AG20443 (cell line): ENCODE measurements at regions not wholly inside any gene's neighbourhood (a gene's known extent, or its start where the extent isn't known, plus 50 kb on each side); places are given as distances from the start of the nearest gene placed in this dataset.

Source experiments
- DNase-seq: peaks from one replicate; pipeline ENCODE4 v3.0.0; 2012; ENCODE audit warnings: low spot score, mixed read lengths

DNA sequence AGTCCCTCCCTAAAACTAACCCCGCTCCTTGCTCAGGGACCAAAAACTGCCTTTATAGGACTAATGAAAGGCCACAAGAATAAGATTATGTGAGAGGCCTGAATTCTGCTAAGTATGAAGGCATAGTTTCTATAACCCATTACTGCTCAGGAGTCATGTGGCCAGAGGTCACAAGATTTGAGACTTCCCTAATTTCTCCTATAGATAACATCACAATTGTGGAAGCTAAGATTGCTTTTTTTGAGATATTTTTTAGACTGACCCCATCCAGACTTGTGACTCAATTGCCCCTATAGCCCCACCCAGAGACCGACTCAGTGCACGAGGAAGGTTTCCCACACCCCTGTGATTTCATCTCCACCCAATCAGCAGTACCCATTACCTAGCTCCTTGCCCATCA lies 504.1 kb upstream of the GOT2 start:
- no peak for DNase-seq

DNA sequence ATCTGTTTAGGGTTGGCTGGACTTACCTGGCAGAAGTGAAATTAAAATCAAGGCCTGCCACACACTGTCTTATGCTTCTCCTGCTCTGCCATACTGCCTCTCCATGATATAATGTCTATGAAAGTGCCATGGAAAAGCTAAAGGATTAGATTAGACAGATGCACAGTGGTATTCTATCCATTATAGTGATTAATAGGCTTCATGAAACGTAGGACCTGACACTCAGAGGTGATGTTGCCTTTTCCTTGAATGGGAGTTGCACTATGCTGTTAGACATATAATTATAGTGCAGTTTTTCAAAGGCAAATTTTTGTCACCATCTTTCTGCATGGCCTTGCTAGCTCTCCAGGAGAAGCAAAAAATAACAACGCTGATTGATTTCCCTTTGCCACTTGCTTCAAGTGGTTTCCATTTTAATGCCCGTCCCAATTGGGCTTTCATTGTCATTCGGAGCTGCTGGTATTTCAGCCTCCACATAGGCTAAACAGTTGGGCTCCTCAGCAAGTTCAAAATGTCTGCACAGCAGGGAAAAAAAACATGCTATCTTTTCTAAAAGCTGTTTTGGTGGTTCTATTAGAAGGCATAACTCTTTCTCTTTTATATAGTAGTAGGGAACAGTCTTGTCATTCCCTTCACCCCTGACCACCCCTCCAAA lies 502.8 kb upstream of the GOT2 start:
- no peak for DNase-seq

DNA sequence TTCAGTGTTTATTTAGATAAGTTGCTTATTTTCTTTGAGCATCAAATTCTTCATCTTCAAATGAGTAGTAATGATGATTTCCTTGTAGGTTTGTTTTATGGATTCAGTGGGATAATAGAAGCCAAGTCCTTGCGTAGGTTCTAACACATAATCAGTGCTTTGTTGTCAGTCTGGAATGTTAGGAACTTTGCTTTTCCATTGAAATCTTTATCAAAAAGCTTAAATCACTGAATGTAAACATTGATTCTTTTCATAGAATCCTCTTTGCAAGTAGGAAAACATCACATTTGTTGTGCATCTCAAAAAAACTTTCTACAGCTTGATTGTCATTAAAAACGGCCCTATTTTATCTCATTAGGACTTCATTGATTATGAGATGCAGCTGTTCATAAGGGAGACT lies 490.3 kb upstream of the GOT2 start:
- no peak for DNase-seq

DNA sequence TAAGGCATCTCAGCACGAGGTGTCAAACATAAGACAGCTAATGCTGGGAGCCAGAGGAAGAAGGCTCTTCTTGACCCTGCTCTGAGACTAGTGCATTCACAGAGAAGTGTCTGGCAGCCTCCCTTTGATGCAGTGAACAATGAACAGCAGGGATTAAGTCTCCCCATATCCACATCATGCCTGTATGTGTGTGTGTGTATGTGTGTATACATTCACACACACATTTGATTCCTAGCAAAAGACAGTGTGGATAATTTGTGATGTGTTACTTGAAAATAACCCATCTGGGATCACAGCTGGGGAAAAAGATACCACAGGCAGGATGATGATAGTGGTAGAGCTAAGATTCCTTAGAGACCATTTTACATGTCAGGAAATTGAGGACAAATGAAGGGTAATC lies 485.9 kb upstream of the GOT2 start:
- DNase-seq = no peak

DNA sequence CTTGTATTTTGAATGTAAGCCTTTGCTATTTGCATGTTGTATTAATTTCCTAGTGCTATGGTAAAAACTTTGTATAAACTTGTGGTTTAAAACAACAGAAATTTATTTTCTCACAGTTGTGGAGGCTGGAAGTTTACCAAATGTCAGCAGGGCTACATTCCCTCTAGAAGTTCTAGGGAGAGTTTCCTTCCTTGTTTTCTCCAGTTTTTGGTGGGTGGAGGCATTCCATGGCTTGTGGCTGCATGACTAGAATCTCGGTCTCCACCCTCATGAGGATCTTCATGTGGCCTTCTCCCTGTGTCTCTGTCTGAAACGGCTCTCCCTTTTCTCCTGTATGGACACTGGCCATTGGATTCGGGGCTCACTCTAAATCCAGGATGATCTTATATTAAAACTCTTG lies 482.2 kb upstream of the GOT2 start:
- DNase-seq = no peak

DNA sequence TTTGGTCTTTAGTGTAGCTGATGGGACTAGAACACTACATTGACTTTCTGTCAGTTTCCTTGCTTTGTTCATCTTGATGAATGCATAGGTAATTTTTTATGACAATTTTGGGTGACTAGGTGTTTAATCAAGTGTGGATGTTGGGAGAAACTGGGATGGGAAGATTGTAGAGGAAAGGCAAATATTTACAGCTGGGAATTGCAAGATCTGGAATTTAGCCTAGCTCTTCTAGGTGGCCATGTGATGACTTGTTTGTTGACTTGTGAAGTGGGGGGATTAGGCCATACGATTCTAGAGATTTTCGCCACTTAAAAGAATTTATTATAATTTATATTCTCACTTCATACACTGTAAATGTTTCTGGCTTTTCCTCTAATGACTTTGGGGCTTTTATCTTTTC lies 480.3 kb upstream of the GOT2 start:
- no peak for DNase-seq

DNA sequence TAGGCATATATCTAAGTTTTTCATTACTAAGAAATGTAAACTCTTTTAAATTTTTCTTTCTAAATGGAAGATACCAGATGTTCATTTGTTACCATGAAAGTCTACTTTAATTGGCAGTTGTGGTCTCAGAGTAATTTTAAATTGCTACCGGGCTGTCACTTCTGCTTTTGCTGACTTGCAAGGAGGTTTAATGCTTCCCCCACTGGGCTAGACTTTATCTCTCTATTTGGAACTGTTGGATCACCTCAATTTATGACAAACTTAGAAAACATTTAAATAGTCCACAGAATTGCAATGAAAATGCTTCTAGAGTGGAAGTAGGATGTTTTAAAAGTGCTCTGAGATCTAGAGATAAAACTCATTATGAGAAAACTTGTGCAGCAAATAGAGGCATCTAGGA lies 479.8 kb upstream of the GOT2 start:
- DNase-seq = no peak

DNA sequence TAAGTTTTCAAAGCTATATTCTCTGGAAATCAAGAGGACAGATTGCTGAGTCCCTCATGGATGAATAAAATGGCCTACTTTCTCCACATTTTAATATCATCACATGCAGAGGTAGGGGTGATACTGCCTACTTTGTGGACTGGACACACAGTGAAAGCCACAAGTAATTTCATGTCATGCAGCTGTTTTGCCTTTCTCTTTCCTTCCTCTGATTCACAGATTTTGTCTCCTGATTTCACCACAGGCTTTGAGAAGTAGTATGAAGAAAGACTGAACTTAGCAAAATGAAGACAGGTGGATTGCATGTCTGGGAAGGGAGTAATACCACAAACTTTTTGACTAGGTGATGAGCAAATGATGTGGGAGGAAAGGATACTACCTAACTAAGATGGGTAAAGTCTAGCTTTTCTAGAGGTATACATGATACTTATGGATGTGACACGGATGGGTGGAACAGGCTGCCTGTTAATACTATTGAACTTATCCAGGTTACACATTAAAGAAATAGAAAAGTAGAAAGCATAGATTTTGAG lies 478.4 kb upstream of the GOT2 start:
- DNase-seq = no peak

DNA sequence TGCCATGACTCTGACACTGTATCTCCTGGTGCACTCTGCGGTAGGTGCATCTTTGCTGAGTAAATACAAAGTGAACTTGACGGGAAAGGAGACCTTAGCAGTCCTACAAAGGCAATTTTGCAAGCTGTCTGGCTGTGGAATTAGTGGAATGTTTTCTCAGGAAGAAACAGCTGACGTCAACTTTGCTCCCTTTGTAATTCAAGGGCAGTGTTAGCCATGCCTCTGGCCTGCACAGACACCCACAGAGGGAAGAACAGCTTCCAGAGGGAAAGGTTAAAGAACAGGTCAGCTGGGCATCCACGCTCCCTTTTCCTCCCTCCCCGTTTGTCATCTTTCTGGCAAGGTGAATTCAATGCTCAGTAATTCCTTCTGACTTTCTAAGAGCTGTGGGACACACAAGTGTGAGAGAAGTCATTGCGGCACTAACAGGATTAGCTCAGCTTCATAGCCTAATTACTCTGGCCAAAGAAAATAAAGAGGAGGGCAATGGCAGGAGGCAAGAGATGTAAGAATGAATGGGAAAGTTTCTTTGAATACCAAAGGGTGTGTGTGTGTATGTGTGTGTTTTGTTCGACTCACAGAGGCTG lies 476.9 kb upstream of the GOT2 start:
- peak; percentile 77 for DNase-seq

DNA sequence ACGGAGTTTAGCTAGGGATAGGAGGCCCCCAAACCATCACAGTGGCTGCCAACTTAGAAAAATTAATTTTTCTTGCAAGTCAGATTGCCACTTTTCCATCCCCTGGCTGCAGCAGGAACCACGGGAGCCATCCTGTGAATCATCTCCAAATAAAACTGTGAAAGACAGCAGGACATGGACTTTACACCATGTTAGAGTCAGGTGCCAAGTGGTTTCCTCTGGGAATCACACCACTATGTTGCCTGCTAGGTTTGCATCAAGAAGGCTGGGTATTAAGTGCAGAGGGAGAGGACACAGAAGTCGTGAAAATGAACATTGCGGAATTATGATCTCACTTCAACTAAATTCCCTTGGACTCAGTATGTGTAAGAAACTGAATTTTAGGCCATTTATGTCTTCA lies 471.3 kb upstream of the GOT2 start:
- DNase-seq = no peak

DNA sequence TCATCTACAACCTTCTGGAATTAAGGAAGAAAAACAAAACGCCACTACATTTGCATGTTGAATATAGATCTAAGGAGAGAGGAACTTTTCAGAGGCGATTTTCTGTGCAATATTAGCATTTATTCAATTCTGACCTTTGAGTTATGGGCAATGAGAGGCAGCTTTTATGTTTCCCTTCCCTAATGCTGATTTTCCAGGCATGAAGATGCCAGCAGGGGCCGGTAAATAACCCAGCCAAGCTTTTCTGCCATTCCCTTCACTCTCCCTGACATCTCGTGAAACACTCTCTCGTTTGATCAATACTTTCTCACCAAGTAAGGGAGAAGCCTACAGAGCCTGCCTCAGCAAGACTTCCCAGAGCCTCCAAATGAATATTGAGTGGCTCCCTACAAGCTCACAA lies 470.5 kb upstream of the GOT2 start:
- no peak for DNase-seq

DNA sequence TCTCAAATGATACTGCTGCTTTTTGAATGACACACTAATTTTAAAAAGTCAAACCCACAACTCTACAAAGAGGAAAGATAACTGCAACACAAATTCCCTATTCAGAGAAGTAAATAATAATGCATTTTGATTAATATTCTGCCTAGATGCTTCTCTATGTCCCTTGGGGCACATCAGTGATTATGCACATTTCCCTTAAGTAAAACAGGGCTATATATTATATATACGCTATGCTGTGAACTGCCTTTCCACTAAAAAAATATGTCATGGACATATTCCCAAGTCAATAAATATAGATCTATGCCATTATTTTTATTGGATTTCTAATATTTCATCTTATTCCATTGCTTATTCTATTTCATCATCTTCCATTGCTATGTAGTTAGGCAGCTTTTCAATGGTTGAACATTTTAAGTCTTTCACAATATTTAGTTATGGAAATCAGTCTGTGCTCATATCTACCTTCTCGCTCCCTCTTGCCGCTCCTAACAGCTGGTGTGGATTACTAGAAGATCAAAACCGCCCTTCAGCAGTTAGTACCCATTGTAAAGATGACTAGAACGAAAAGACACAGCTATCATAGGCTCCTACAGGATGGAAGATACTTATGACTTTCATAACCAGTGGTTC lies 468.2 kb upstream of the GOT2 start:
- DNase-seq = no peak

DNA sequence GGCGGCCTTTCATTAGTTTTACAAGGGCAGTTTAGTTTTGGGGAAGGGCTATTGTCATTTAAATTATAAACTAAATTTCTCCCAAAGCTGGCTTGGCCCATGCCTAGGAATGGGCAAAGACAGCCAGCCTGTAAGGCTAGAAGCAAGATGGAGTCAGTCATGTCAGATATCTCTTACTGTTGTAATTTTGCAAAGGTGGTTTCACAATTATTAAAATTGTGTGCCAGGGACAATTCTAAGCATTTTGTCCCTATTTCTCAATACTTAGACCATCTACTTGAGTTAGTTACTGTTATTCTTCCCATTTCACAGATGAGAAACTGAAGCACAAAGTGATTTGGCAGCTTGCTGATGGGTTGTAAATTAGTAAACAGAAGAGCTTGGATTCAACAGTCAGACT lies 467.7 kb upstream of the GOT2 start:
- no peak for DNase-seq

DNA sequence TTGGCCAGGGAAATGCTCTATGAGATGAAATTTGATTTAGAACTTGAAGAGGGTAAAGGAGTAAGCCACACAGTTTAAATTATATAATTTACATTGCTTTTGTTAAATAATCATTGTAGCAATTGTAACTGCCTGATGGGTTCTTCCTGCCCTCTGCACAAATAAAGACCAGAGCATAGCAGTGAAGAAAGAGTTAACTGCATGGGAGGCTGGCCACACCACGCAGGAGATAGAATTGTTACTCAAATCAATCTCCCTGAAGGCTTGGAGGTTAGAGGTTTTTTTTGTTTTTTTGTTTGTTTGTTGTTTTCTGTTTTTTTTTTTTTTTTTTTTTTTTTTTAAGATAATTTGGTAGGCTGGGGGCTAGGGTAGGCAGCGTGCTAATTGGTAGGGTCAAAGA lies 467.0 kb upstream of the GOT2 start:
- no peak for DNase-seq

DNA sequence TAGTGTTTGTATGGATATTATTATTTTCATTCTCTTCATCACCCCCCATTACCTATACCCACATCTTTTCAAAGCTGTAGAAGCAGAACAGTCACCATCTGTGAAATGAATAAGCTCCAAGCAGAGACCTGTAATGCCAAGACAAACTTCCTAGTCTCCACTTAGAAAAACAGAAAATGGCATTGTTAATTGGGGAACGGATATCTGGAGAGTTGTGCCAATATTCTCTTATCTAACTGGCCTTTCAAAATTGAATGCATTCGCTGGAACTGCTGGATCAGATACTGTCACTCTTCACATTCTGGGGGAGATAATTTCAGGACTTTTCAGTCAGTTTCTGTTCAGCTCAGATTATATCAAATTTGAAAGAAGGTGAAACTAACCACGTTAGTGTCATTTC lies 464.4 kb upstream of the GOT2 start:
- DNase-seq = no peak

DNA sequence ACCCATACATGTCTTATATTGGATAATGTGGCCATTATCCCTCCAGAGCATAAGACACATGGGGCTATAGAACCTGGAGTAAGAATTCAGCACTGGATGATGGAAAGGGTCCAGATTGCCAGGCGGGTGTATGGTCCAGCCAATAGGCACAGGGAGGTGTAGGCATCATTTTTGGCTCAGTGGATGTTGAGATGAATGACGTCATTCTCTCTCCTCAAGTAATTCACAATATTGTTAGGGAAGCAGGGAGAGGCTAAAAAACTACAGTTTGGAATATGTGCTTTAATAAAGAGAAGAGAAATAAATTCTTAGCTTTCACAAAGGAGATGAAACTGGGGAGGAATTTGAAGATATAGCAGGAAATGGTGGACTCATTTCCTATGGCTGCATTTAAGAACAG lies 461.1 kb upstream of the GOT2 start:
- DNase-seq = no peak

DNA sequence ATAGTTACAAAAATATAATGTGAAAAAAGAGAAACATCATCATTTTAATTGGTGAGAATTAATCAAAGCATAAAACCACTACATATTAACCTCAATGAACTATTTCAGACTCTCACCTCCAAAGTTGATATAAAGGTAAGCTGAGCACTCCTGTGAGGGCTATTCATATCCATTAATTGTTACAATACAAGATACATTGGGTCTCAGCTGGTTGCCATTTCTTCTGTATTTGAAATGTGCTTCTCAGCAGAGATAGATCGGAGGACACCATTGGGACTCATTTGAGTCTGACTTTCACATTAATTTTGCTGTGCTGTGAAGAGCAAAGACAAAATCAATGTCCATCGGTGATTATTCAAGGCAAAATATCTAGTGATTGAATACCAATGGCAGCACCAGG lies 459.5 kb upstream of the GOT2 start:
- no peak for DNase-seq

DNA sequence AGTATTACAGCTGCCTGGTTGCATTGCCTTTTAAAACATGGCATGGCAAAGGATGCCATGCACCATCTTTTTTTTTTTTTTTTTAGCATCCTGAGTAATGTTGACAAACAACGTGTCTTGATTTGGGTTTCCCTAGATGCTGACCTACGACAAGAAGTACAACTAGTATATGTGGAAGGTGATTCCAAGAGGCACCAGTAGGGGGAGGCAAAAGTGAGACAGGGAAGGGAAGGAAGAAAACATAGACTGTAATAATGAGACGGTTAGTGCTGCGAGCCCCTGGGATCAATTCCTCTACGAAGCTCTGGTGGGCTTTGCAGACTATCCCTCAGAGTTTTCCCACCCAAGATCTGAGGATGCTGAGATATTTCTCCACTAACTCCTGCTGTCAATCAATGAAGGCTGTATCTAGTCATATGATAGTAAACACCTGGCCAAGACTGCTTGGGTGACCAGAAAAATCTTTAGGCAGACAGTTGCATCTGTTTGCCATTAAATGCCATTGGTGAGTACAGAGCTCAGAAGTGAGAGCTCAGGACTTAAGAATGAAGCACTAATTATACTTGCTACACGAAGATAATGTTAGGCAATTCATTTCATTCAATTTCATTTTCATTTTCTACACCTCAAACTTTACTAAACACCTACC lies 458.6 kb upstream of the GOT2 start:
- DNase-seq = peak; percentile 20

DNA sequence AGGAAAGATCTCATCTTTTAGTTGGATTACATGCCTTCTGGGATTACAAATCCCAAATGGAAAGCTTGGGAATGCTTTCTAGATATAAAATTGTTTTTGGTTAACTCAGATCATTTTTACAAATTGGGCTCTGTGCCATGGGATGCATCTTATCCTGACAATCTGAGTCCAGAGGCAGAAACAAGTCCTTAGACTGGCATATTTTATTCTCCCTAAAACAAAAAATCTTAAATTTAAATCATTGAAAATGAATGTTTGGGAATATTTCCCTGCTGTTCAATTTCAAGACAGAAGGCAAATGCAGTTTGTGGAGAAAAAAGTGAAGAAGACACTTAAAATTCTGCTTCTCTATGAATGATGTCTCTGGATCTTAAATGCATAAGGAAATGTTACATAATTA lies 456.6 kb upstream of the GOT2 start:
- DNase-seq = no peak

DNA sequence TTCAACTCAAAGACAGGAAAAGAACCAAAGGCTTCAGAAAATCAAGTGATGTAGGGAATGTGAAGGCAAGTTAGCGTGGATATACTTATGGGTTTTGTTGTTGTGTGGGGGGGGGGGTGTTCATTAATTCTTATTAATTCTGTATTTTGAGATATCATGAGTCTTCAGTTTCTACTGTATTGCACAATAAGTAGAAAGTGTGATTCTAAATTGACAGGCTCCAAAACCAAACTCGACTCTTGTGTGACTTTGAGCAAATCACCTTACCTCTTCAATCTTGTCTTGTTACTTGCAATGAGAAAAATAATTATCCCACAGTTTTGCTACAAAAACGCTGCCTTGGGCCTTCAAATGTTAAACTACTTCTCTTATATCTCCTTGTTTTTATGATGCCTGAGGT lies 453.9 kb upstream of the GOT2 start:
- no peak for DNase-seq

DNA sequence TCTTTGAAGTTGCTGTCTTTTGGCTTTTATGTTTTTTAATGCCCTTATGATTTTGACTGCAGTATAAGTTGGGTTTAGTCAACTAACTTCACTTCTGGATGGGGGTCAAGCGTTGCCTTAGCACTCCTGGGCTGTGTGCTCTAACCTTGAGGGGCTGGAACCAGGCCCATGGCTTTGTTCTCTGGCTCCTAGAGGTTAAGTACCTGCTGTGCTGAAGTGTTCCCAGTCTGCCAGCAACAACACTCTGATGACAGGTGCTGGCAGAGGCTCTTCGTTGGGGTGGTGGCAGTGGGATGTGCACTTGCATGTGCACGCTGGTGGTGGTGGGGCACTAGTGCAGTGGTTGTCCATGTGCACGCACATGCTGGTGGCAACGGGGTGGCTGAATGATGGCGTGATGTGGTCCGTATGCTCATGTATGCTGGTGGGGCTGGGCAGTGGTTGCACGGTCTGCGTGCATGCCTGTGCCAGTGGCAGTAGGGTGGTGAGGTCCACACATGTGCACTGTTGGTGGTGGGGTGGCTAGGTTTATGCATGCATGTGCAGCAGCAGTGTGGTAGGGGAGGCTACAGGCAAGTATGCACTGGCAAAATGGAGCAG lies 447.8 kb upstream of the GOT2 start:
- DNase-seq = no peak

DNA sequence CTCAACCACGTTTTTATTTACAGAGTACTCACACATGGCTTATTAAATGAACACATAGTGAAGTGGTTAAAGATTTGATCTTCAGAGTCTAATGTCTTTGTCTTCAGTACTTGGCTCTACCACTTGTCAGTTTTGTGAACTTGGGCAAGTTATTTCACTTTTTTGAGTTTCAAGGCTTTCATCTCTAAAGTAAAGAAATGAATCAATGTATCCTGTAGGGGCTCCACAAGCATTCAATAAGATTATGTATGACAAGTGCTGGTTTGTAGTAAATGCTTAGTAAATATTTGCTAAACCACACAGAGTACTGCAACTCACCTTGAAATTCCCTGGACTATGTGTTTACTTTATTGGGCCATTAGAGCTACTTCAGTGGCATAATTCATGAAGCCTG lies 446.0 kb upstream of the GOT2 start:
- DNase-seq = no peak
